ENCODE measurements at regions not wholly inside any gene's neighbourhood (a gene's known extent, or its start where the extent isn't known, plus 50 kb on each side); places are given as distances from the start of the nearest gene placed in this dataset.

GRCh38 chr9:107980984-107981383, 491.4 kb upstream of the KLF4 start:
- Histone ChIP-seq H3K9me3 (ENCODE audit: control insufficient read depth, low read depth, low read length) (no peaks in the 10 kb centered on the region), H2AFZ (ENCODE audit: control insufficient read depth, low read length) (no peak overlapping the region), H3K27ac (ENCODE audit: control insufficient read depth, insufficient read depth, low read length) (no peak overlapping the region), H3K4me1 (ENCODE audit: control insufficient read depth, extremely low read depth, insufficient read depth, low read length) (peaks cover 17% of the 10 kb centered on the region), H4K20me1 (ENCODE audit: control insufficient read depth, extremely low read depth, insufficient read depth, low read length) (no peaks in the 10 kb centered on the region), H3K36me3 (ENCODE audit: control insufficient read depth in 2 of 2, extremely low read depth in 1 of 2, insufficient read depth in 2 of 2, low read length in 2 of 2) (no peaks in the 10 kb centered on the region), H3K9ac (ENCODE audit: control insufficient read depth, extremely low read depth, insufficient read depth, low read length) (no peak overlapping the region), H3K79me2 (ENCODE audit: control insufficient read depth, insufficient read depth, low read length) (no peaks in the 10 kb centered on the region), H3K4me2 (ENCODE audit: control insufficient read depth, extremely low read depth, insufficient read depth, low read depth, low read length) (no peak overlapping the region), H3K4me3 (ENCODE audit: control insufficient read depth in 2 of 3, extremely low read depth in 1 of 3, insufficient read depth in 2 of 3, low read depth in 1 of 3, low read length in 3 of 3) (no peak overlapping the region), H3K27me3 (ENCODE audit: control insufficient read depth, extremely low read depth, insufficient read depth, low read length) (no peaks in the 10 kb centered on the region), H3K9me1 (ENCODE audit: control insufficient read depth, extremely low read depth, insufficient read depth, low read length) (no peaks in the 10 kb centered on the region)
- TF ChIP-seq CTCF (optimal IDR thresholded peaks at IDR 0.05 in 1 of 3, IDR thresholded peaks at IDR 0.05 in 1 of 3, conservative IDR thresholded peaks at IDR 0.05 in 1 of 3; ENCODE audit: extremely low read depth in 1 of 3, insufficient read depth in 2 of 3, low read length in 3 of 3) (no peak), EZH2 (IDR thresholded peaks at IDR 0.05; ENCODE audit: low read length) (no peak)
- FAIRE-seq (no peak), DNase-seq (ENCODE audit: low read depth, low spot score) (no peak)
- dilution Hi-C loops (cut with MboI; ENCODE audit: extremely low pct_ligation_motif_present, low sequenced_read_pairs), result no loop called here

GRCh38 chr9:107976767-107977166, 487.2 kb upstream of the KLF4 start:
- FAIRE-seq, result no peak
- no peaks in the 10 kb centered on the region for H3K4me1 ChIP-seq (ENCODE audit: control insufficient read depth, extremely low read depth, insufficient read depth, low read length)
- no peaks in the 10 kb centered on the region for H3K79me2 ChIP-seq (ENCODE audit: control insufficient read depth, insufficient read depth, low read length)
- H2AFZ ChIP-seq (ENCODE audit: control insufficient read depth, low read length), result no peak overlapping the region
- no peaks in the 10 kb centered on the region for H4K20me1 ChIP-seq (ENCODE audit: control insufficient read depth, extremely low read depth, insufficient read depth, low read length)
- no peaks in the 10 kb centered on the region for H3K27me3 ChIP-seq (ENCODE audit: control insufficient read depth, extremely low read depth, insufficient read depth, low read length)
- H3K27ac ChIP-seq (ENCODE audit: control insufficient read depth, insufficient read depth, low read length), result no peak overlapping the region
- no peak overlapping the region for H3K9ac ChIP-seq (ENCODE audit: control insufficient read depth, extremely low read depth, insufficient read depth, low read length)
- TF ChIP-seq EZH2 (IDR thresholded peaks at IDR 0.05; ENCODE audit: low read length), result no peak
- no peak for TF ChIP-seq CTCF (optimal IDR thresholded peaks at IDR 0.05 in 1 of 3, IDR thresholded peaks at IDR 0.05 in 1 of 3, conservative IDR thresholded peaks at IDR 0.05 in 1 of 3; ENCODE audit: extremely low read depth in 1 of 3, insufficient read depth in 2 of 3, low read length in 3 of 3)
- H3K9me1 ChIP-seq (ENCODE audit: control insufficient read depth, extremely low read depth, insufficient read depth, low read length), result no peaks in the 10 kb centered on the region
- H3K36me3 ChIP-seq (ENCODE audit: control insufficient read depth in 2 of 2, extremely low read depth in 1 of 2, insufficient read depth in 2 of 2, low read length in 2 of 2), result no peaks in the 10 kb centered on the region
- no peak overlapping the region for H3K4me2 ChIP-seq (ENCODE audit: control insufficient read depth, extremely low read depth, insufficient read depth, low read depth, low read length)
- H3K9me3 ChIP-seq (ENCODE audit: control insufficient read depth, low read depth, low read length), result no peaks in the 10 kb centered on the region
- dilution Hi-C loops (cut with MboI; ENCODE audit: extremely low pct_ligation_motif_present, low sequenced_read_pairs), result no loop called here
- no peak for DNase-seq (ENCODE audit: low read depth, low spot score)
- no peak overlapping the region for H3K4me3 ChIP-seq (ENCODE audit: control insufficient read depth in 2 of 3, extremely low read depth in 1 of 3, insufficient read depth in 2 of 3, low read depth in 1 of 3, low read length in 3 of 3)

All from keratinocyte (primary cell).